ENCODE measurements at regions not wholly inside any gene's neighbourhood (a gene's known extent, or its start where the extent isn't known, plus 50 kb on each side); places are given as distances from the start of the nearest gene placed in this dataset.
"Not testable (repeated sequence)": the region's sequence is repeated elsewhere in the genome, so short reads cannot be mapped to it uniquely, and the experiment has no call there.

DNA sequence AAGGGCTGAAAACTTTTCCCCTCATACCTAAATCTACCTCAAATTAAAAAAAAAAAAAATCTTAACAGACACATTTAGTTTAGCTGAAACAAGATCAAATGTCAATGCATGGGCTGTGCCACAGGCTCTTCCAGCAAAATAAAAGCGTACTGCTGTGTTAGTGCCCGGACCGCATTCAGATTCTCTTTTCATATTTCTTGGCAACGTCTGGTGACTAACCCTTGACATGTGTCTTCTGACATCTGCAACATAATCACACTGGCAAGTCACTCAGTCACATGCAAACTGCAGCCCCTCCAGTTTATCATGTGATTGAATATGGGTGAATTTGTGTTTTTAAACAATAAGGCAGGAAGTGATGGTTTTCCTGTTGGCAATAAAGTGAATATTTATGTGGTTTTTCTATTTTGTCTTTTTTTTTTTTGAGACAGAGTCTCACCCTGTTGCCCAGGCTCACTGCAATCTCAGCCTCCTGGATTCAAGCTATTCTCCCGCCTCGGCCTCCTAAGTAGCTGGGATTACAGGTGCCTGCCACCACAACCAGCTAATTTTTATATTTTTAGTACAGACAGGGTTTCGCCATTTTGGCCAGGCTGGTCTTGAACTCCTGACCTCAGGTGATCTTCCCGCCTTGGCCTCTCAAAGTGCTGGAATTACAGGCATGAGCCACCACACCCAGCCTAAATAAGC lies 75.2 kb downstream of the CLEC18A start:
- peak; percentile 47 for DNase-seq (ENCODE audit: low read depth)
- not testable (repeated sequence) for H3K4me2 ChIP-seq (ENCODE audit: low read length); H3K27me3 Mint-ChIP-seq (ENCODE audit: low read depth, unreplicated experiment); H3K27me3 ChIP-seq (ENCODE audit: insufficient read depth, low read length); H3K4me3 Mint-ChIP-seq (ENCODE audit: unreplicated experiment); H3K36me3 Mint-ChIP-seq (ENCODE audit: low read depth, unreplicated experiment); H4K20me1 ChIP-seq (ENCODE audit: insufficient read depth, low read length); FAIRE-seq; H3K27ac Mint-ChIP-seq (ENCODE audit: unreplicated experiment); H3K36me3 ChIP-seq (ENCODE audit: insufficient read depth, low read length); H3K79me2 ChIP-seq (ENCODE audit: insufficient read depth, low read length); H3K4me3 ChIP-seq (ENCODE audit: insufficient read depth, low read depth, low read length); H3K27ac ChIP-seq (ENCODE audit: low read depth, low read length); H3K9me3 ChIP-seq (ENCODE audit: insufficient read depth, low read depth, low read length); H3K9me3 Mint-ChIP-seq (ENCODE audit: unreplicated experiment); H3K9ac ChIP-seq (ENCODE audit: low read length); H2AFZ ChIP-seq (ENCODE audit: low read depth, low read length); H3K4me1 ChIP-seq (ENCODE audit: insufficient read depth, low read length); H3K4me1 Mint-ChIP-seq (ENCODE audit: low read depth, unreplicated experiment)

DNA sequence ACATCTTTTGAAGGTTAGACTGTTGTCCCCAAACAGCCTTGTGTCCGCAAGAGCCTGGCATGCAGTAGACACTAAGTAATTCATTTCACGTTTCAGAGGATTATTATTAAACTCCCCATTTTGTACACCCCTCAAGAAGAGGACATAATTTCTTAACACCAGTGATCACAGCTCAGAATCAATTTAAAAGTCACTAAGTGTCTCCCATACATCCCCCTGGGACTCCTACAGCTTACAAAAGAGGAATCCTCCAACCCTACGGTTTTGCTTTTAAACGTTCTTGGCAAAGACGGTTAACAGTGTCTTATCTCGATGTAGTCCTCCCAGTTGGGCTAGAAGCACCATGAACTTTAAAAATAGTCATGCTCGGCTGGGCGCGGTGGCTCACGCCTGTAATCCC lies 81.2 kb upstream of the PDPR start:
- H3K4me3 Mint-ChIP-seq (ENCODE audit: unreplicated experiment); DNase-seq (ENCODE audit: low read depth); H3K4me3 ChIP-seq (ENCODE audit: insufficient read depth, low read depth, low read length); H2AFZ ChIP-seq (ENCODE audit: low read depth, low read length); FAIRE-seq; H3K36me3 ChIP-seq (ENCODE audit: insufficient read depth, low read length); H3K27me3 ChIP-seq (ENCODE audit: insufficient read depth, low read length); H3K9me3 Mint-ChIP-seq (ENCODE audit: unreplicated experiment); H4K20me1 ChIP-seq (ENCODE audit: insufficient read depth, low read length); H3K79me2 ChIP-seq (ENCODE audit: insufficient read depth, low read length); H3K27ac Mint-ChIP-seq (ENCODE audit: unreplicated experiment); H3K4me2 ChIP-seq (ENCODE audit: low read length); H3K27me3 Mint-ChIP-seq (ENCODE audit: low read depth, unreplicated experiment); H3K4me1 ChIP-seq (ENCODE audit: insufficient read depth, low read length); H3K9me3 ChIP-seq (ENCODE audit: insufficient read depth, low read depth, low read length); H3K27ac ChIP-seq (ENCODE audit: low read depth, low read length); H3K9ac ChIP-seq (ENCODE audit: low read length); H3K4me1 Mint-ChIP-seq (ENCODE audit: low read depth, unreplicated experiment): not testable (repeated sequence)
- H3K36me3 Mint-ChIP-seq (ENCODE audit: low read depth, unreplicated experiment), result peaks cover 12% of the 10 kb centered on the region

GRCh38 chr16:70037913-70038312 lies 76.2 kb upstream of the PDPR start:
- DNase-seq (ENCODE audit: low read depth); H3K9ac ChIP-seq (ENCODE audit: low read length); H3K4me3 ChIP-seq (ENCODE audit: insufficient read depth, low read depth, low read length); FAIRE-seq; H3K27ac ChIP-seq (ENCODE audit: low read depth, low read length); H3K4me1 Mint-ChIP-seq (ENCODE audit: low read depth, unreplicated experiment); H4K20me1 ChIP-seq (ENCODE audit: insufficient read depth, low read length); H3K9me3 Mint-ChIP-seq (ENCODE audit: unreplicated experiment); H3K4me1 ChIP-seq (ENCODE audit: insufficient read depth, low read length); H3K79me2 ChIP-seq (ENCODE audit: insufficient read depth, low read length); H3K27ac Mint-ChIP-seq (ENCODE audit: unreplicated experiment); H3K27me3 ChIP-seq (ENCODE audit: insufficient read depth, low read length); H3K4me3 Mint-ChIP-seq (ENCODE audit: unreplicated experiment); H3K36me3 ChIP-seq (ENCODE audit: insufficient read depth, low read length); H3K27me3 Mint-ChIP-seq (ENCODE audit: low read depth, unreplicated experiment); H3K4me2 ChIP-seq (ENCODE audit: low read length); H2AFZ ChIP-seq (ENCODE audit: low read depth, low read length); H3K9me3 ChIP-seq (ENCODE audit: insufficient read depth, low read depth, low read length): not testable (repeated sequence)
- peaks cover 11% of the 10 kb centered on the region for H3K36me3 Mint-ChIP-seq (ENCODE audit: low read depth, unreplicated experiment)

DNA sequence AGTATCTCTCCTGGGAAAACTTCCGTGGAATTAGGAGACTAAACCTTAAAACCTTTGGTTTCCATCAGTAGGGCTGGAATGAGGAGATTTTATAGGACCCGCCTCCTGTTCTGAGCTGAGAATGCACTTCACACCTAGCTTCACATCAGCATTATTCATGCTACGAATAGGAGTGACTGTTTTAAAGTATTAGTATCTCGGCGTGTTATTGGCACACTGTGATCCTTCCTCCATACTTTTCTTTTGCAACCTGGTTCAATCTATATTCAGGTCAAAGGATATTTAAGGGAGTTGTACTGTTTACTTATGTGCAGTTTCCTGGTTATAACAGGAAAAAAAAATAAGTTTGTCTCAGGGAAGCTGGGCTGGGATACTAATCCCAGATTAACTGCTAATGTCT lies 73.6 kb upstream of the PDPR start:
- not testable (repeated sequence) for H2AFZ ChIP-seq (ENCODE audit: low read depth, low read length); H3K4me1 Mint-ChIP-seq (ENCODE audit: low read depth, unreplicated experiment); H4K20me1 ChIP-seq (ENCODE audit: insufficient read depth, low read length); FAIRE-seq; DNase-seq (ENCODE audit: low read depth); H3K9ac ChIP-seq (ENCODE audit: low read length); H3K4me3 Mint-ChIP-seq (ENCODE audit: unreplicated experiment); H3K4me1 ChIP-seq (ENCODE audit: insufficient read depth, low read length); H3K9me3 ChIP-seq (ENCODE audit: insufficient read depth, low read depth, low read length); H3K27me3 ChIP-seq (ENCODE audit: insufficient read depth, low read length); H3K27ac ChIP-seq (ENCODE audit: low read depth, low read length); H3K4me2 ChIP-seq (ENCODE audit: low read length); H3K36me3 ChIP-seq (ENCODE audit: insufficient read depth, low read length); H3K9me3 Mint-ChIP-seq (ENCODE audit: unreplicated experiment); H3K79me2 ChIP-seq (ENCODE audit: insufficient read depth, low read length); H3K4me3 ChIP-seq (ENCODE audit: insufficient read depth, low read depth, low read length); H3K36me3 Mint-ChIP-seq (ENCODE audit: low read depth, unreplicated experiment); H3K27me3 Mint-ChIP-seq (ENCODE audit: low read depth, unreplicated experiment); H3K27ac Mint-ChIP-seq (ENCODE audit: unreplicated experiment)

- not testable (repeated sequence) for H3K27ac ChIP-seq (ENCODE audit: low read depth, low read length); H3K4me3 Mint-ChIP-seq (ENCODE audit: unreplicated experiment); H3K4me3 ChIP-seq (ENCODE audit: insufficient read depth, low read depth, low read length); H3K4me1 ChIP-seq (ENCODE audit: insufficient read depth, low read length); H3K27me3 Mint-ChIP-seq (ENCODE audit: low read depth, unreplicated experiment); H3K36me3 Mint-ChIP-seq (ENCODE audit: low read depth, unreplicated experiment); H3K36me3 ChIP-seq (ENCODE audit: insufficient read depth, low read length); H3K9me3 ChIP-seq (ENCODE audit: insufficient read depth, low read depth, low read length); H3K27me3 ChIP-seq (ENCODE audit: insufficient read depth, low read length); H3K27ac Mint-ChIP-seq (ENCODE audit: unreplicated experiment); H3K9me3 Mint-ChIP-seq (ENCODE audit: unreplicated experiment); H3K9ac ChIP-seq (ENCODE audit: low read length); FAIRE-seq; H3K4me1 Mint-ChIP-seq (ENCODE audit: low read depth, unreplicated experiment); H2AFZ ChIP-seq (ENCODE audit: low read depth, low read length)
- Histone ChIP-seq H3K79me2 (ENCODE audit: insufficient read depth, low read length) (peaks cover 15% of the 10 kb centered on the region), H4K20me1 (ENCODE audit: insufficient read depth, low read length) (peaks cover 16% of the 10 kb centered on the region), H3K4me2 (ENCODE audit: low read length) (peak overlapping the region; percentile 35)
- peak; percentile 12 for DNase-seq (ENCODE audit: low read depth)
Observed at GRCh38 chr16:70043538-70044067, 70.5 kb upstream of the PDPR start.

DNA sequence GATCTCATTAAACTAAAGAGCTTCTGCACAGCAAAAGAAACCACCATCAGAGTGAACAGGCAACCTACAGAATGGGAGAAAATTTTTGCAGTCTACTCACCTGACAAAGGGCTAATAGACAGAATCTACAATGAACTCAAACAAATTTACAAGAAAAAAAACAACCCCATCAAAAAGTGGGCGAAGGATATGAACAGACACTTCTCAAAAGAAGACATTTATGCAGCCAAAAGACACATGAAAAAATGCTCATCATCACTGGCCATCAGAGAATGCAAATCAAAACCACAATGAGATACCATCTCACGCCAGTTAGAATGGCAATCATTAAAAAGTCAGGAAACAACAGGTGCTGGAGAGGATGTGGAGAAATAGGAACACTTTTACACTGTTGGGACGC lies 67.6 kb upstream of the PDPR start:
- H3K4me3 Mint-ChIP-seq (ENCODE audit: unreplicated experiment); DNase-seq (ENCODE audit: low read depth); H3K4me3 ChIP-seq (ENCODE audit: insufficient read depth, low read depth, low read length); H2AFZ ChIP-seq (ENCODE audit: low read depth, low read length); H3K4me1 ChIP-seq (ENCODE audit: insufficient read depth, low read length); H3K36me3 Mint-ChIP-seq (ENCODE audit: low read depth, unreplicated experiment); FAIRE-seq; H3K27ac ChIP-seq (ENCODE audit: low read depth, low read length); H3K4me2 ChIP-seq (ENCODE audit: low read length); H3K27ac Mint-ChIP-seq (ENCODE audit: unreplicated experiment); H3K36me3 ChIP-seq (ENCODE audit: insufficient read depth, low read length); H3K9me3 Mint-ChIP-seq (ENCODE audit: unreplicated experiment); H3K9ac ChIP-seq (ENCODE audit: low read length); H3K27me3 Mint-ChIP-seq (ENCODE audit: low read depth, unreplicated experiment); H3K27me3 ChIP-seq (ENCODE audit: insufficient read depth, low read length); H3K4me1 Mint-ChIP-seq (ENCODE audit: low read depth, unreplicated experiment); H3K9me3 ChIP-seq (ENCODE audit: insufficient read depth, low read depth, low read length): not testable (repeated sequence)
- Histone ChIP-seq H4K20me1 (ENCODE audit: insufficient read depth, low read length) (peaks cover 19% of the 10 kb centered on the region), H3K79me2 (ENCODE audit: insufficient read depth, low read length) (peaks cover 26% of the 10 kb centered on the region)

Data from astrocyte (in vitro differentiated cells and primary cell).